ENCODE measurements at regions not wholly inside any gene's neighbourhood (a gene's known extent, or its start where the extent isn't known, plus 50 kb on each side); places are given as distances from the start of the nearest gene placed in this dataset.

DNA sequence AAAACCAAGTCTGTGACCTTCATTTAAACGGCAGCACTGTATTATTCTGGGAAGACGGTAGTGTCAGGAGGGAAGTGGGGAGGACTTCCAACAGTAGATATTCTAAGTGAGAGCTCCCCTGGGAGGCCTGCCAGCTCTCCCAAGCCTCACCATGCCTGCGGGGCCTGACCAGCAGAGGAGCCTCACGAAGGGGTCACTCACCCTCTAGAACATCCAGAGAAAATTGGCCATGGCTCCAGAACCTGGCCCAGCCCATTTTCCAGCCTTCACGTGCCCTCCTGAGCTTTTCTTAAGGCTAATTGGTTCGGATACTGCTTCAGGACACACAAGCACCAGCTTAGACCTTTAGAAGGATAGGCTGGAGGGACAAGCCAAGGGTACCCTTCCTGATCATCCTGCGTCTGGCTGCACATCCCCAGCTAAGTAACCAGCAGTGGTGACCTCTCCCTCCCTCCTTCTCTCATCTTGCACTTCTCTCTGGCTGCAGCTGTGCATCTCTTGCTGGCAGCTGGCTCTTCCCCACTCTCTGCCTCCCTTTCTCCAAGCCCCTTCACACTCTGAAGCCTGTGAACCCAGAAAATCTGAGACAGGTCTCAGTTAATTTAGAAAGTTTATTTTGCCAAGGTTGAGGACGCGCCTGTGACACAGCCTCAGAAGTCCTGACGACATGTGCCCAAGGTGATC, 120.1 kb upstream of the PKDCC start:
- H3K27me3 ChIP-seq (ENCODE audit: control insufficient read depth in 2 of 2, insufficient read depth in 2 of 2, low read length in 2 of 2): no peaks in the 10 kb centered on the region
- no peak overlapping the region for H3K9ac ChIP-seq (ENCODE audit: low read depth in 1 of 2, low read length in 2 of 2)
- no peaks in the 10 kb centered on the region for H3K9me3 ChIP-seq (ENCODE audit: control insufficient read depth in 2 of 2, low read length in 2 of 2)
- peak overlapping the region in 1 of 2 donors; percentile 33 for H3K27ac ChIP-seq (ENCODE audit: low read depth in 2 of 2, low read length in 2 of 2)
- H3K4me1 ChIP-seq (ENCODE audit: control insufficient read depth in 2 of 2, insufficient read depth in 2 of 2, low read length in 2 of 2): no peaks in the 10 kb centered on the region
- no peak overlapping the region for H3K4me3 ChIP-seq (ENCODE audit: low read length in 2 of 2)
- no peaks in the 10 kb centered on the region for H3K36me3 ChIP-seq (ENCODE audit: control insufficient read depth in 2 of 2, insufficient read depth in 2 of 2, low read length in 2 of 2)

- Histone ChIP-seq H3K36me3 (ENCODE audit: control insufficient read depth in 2 of 2, insufficient read depth in 2 of 2, low read length in 2 of 2) (no peaks in the 10 kb centered on the region), H3K27ac (ENCODE audit: low read depth in 2 of 2, low read length in 2 of 2) (no peak overlapping the region), H3K27me3 (ENCODE audit: control insufficient read depth in 2 of 2, insufficient read depth in 2 of 2, low read length in 2 of 2) (no peaks in the 10 kb centered on the region), H3K4me1 (ENCODE audit: control insufficient read depth in 2 of 2, insufficient read depth in 2 of 2, low read length in 2 of 2) (no peaks in the 10 kb centered on the region), H3K9me3 (ENCODE audit: control insufficient read depth in 2 of 2, low read length in 2 of 2) (no peaks in the 10 kb centered on the region), H3K9ac (ENCODE audit: low read depth in 1 of 2, low read length in 2 of 2) (no peak overlapping the region), H3K4me3 (ENCODE audit: low read length in 2 of 2) (no peak overlapping the region)
Observed at GRCh38 chr2:41928526-41928925, 119.3 kb upstream of the PKDCC start.

- Histone ChIP-seq H3K36me3 (ENCODE audit: control insufficient read depth in 2 of 2, insufficient read depth in 2 of 2, low read length in 2 of 2) (no peaks in the 10 kb centered on the region), H3K9ac (ENCODE audit: low read depth in 1 of 2, low read length in 2 of 2) (no peak overlapping the region), H3K4me1 (ENCODE audit: control insufficient read depth in 2 of 2, insufficient read depth in 2 of 2, low read length in 2 of 2) (peaks cover 0 to 2% of the 10 kb centered on the region in 2 donors), H3K4me3 (ENCODE audit: low read length in 2 of 2) (no peak overlapping the region), H3K9me3 (ENCODE audit: control insufficient read depth in 2 of 2, low read length in 2 of 2) (no peaks in the 10 kb centered on the region), H3K27ac (ENCODE audit: low read depth in 2 of 2, low read length in 2 of 2) (no peak overlapping the region), H3K27me3 (ENCODE audit: control insufficient read depth in 2 of 2, insufficient read depth in 2 of 2, low read length in 2 of 2) (no peaks in the 10 kb centered on the region)
Observed at GRCh38 chr2:41930807-41931566, 116.8 kb upstream of the PKDCC start.

- Histone ChIP-seq H3K4me1 (ENCODE audit: control insufficient read depth in 2 of 2, insufficient read depth in 2 of 2, low read length in 2 of 2) (peaks cover 0 to 2% of the 10 kb centered on the region in 2 donors), H3K4me3 (ENCODE audit: low read length in 2 of 2) (no peak overlapping the region), H3K9me3 (ENCODE audit: control insufficient read depth in 2 of 2, low read length in 2 of 2) (no peaks in the 10 kb centered on the region), H3K27me3 (ENCODE audit: control insufficient read depth in 2 of 2, insufficient read depth in 2 of 2, low read length in 2 of 2) (no peaks in the 10 kb centered on the region), H3K27ac (ENCODE audit: low read depth in 2 of 2, low read length in 2 of 2) (peak overlapping the region; percentile 12 to 49), H3K36me3 (ENCODE audit: control insufficient read depth in 2 of 2, insufficient read depth in 2 of 2, low read length in 2 of 2) (no peaks in the 10 kb centered on the region), H3K9ac (ENCODE audit: low read depth in 1 of 2, low read length in 2 of 2) (no peak overlapping the region)
Observed at GRCh38 chr2:41932241-41933045, 115.4 kb upstream of the PKDCC start.

- H3K27me3 ChIP-seq (ENCODE audit: control insufficient read depth in 2 of 2, insufficient read depth in 2 of 2, low read length in 2 of 2): no peaks in the 10 kb centered on the region
- H3K4me3 ChIP-seq (ENCODE audit: low read length in 2 of 2): no peak overlapping the region
- no peaks in the 10 kb centered on the region for H3K36me3 ChIP-seq (ENCODE audit: control insufficient read depth in 2 of 2, insufficient read depth in 2 of 2, low read length in 2 of 2)
- no peaks in the 10 kb centered on the region for H3K9me3 ChIP-seq (ENCODE audit: control insufficient read depth in 2 of 2, low read length in 2 of 2)
- no peak overlapping the region for H3K9ac ChIP-seq (ENCODE audit: low read depth in 1 of 2, low read length in 2 of 2)
- H3K4me1 ChIP-seq (ENCODE audit: control insufficient read depth in 2 of 2, insufficient read depth in 2 of 2, low read length in 2 of 2): peaks cover 0 to 2% of the 10 kb centered on the region in 2 donors
- H3K27ac ChIP-seq (ENCODE audit: low read depth in 2 of 2, low read length in 2 of 2): peak overlapping the region in 1 of 2 donors; percentile 49
Observed at GRCh38 chr2:41933046-41933420, 114.8 kb upstream of the PKDCC start.

GRCh38 chr2:41933585-41934320, 114.1 kb upstream of the PKDCC start:
- H3K9me3 ChIP-seq (ENCODE audit: control insufficient read depth in 2 of 2, low read length in 2 of 2): no peaks in the 10 kb centered on the region
- H3K36me3 ChIP-seq (ENCODE audit: control insufficient read depth in 2 of 2, insufficient read depth in 2 of 2, low read length in 2 of 2): no peaks in the 10 kb centered on the region
- peaks cover 0 to 2% of the 10 kb centered on the region in 2 donors for H3K4me1 ChIP-seq (ENCODE audit: control insufficient read depth in 2 of 2, insufficient read depth in 2 of 2, low read length in 2 of 2)
- H3K27ac ChIP-seq (ENCODE audit: low read depth in 2 of 2, low read length in 2 of 2): peak overlapping the region; percentile 38 to 61
- no peak overlapping the region for H3K4me3 ChIP-seq (ENCODE audit: low read length in 2 of 2)
- H3K9ac ChIP-seq (ENCODE audit: low read depth in 1 of 2, low read length in 2 of 2): no peak overlapping the region
- no peaks in the 10 kb centered on the region for H3K27me3 ChIP-seq (ENCODE audit: control insufficient read depth in 2 of 2, insufficient read depth in 2 of 2, low read length in 2 of 2)

DNA sequence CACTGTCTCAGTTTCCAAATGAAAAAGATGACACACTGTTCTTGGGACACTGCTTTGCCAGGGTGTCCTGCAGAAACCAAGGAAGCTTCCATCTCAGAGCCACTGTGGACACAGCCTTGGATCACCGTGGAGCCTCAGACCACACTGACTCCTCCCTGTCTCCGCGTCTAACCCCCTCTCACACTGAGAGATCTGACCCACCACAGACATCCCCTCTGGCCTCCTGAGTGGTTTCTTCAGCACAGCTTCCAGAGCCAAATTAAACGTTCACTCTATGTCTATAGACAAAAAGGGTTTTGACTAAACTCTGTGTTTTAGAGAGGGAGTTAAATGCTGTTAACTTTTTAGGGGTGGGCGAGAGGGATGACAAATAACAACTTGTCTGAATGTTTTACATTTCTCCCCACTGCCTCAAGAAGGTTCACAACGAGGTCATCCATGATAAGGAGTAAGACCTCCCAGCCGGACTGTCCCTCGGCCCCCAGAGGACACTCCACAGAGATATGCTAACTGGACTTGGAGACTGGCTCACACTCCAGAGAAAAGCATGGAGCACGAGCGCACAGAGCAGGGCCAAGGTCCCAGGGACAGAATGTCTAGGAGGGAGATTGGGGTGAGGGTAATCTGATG, 113.4 kb upstream of the PKDCC start:
- Histone ChIP-seq H3K27ac (ENCODE audit: low read depth in 2 of 2, low read length in 2 of 2) (peak overlapping the region; percentile 38 to 61), H3K9me3 (ENCODE audit: control insufficient read depth in 2 of 2, low read length in 2 of 2) (no peaks in the 10 kb centered on the region), H3K36me3 (ENCODE audit: control insufficient read depth in 2 of 2, insufficient read depth in 2 of 2, low read length in 2 of 2) (no peaks in the 10 kb centered on the region), H3K4me3 (ENCODE audit: low read length in 2 of 2) (no peak overlapping the region), H3K4me1 (ENCODE audit: control insufficient read depth in 2 of 2, insufficient read depth in 2 of 2, low read length in 2 of 2) (peaks cover 0 to 2% of the 10 kb centered on the region in 2 donors), H3K27me3 (ENCODE audit: control insufficient read depth in 2 of 2, insufficient read depth in 2 of 2, low read length in 2 of 2) (no peaks in the 10 kb centered on the region), H3K9ac (ENCODE audit: low read depth in 1 of 2, low read length in 2 of 2) (no peak overlapping the region)

DNA sequence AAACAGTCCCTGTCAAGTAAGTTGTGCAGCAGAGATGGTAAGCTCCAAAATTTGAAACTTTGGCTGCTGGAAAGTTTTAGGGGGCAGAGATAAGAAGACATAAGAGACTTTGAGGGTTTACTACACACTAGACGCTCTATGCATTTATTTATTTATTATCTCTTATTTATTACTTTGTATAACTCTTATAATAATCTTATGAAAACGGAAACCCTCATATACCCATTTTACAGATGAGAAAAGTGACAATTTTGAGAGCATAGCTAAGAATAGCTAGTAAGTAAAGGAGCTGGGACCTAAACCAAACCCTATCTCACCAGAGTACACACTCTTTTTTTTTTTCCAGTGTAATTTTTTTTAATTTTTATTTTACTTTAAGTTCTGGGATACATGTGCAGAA, 112.8 kb upstream of the PKDCC start:
- Histone ChIP-seq H3K9ac (ENCODE audit: low read depth in 1 of 2, low read length in 2 of 2) (no peak overlapping the region), H3K9me3 (ENCODE audit: control insufficient read depth in 2 of 2, low read length in 2 of 2) (no peaks in the 10 kb centered on the region), H3K27ac (ENCODE audit: low read depth in 2 of 2, low read length in 2 of 2) (peak overlapping the region in 1 of 2 donors; percentile 38), H3K4me1 (ENCODE audit: control insufficient read depth in 2 of 2, insufficient read depth in 2 of 2, low read length in 2 of 2) (peaks cover 0 to 2% of the 10 kb centered on the region in 2 donors), H3K36me3 (ENCODE audit: control insufficient read depth in 2 of 2, insufficient read depth in 2 of 2, low read length in 2 of 2) (no peaks in the 10 kb centered on the region), H3K27me3 (ENCODE audit: control insufficient read depth in 2 of 2, insufficient read depth in 2 of 2, low read length in 2 of 2) (no peaks in the 10 kb centered on the region), H3K4me3 (ENCODE audit: low read length in 2 of 2) (no peak overlapping the region)

DNA sequence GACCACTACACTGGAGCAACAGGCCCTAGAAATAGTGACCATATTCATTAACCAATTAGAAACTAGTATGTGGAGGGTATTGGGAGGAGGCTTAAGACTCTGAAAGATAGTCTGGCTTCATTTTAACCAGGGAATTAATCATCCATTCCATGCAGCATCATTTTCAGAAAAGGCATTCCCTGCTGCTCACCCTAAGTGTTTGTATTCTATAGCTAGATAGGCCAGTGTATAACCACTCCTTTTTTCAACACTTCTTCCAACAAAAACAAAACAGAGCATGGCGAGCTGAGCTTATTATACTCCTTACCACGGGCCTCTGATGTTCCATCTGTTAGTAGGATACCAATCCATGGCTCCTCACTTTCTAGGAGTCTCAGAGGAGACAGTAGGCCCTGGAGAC, 112.0 kb upstream of the PKDCC start:
- H3K27ac ChIP-seq (ENCODE audit: low read depth in 2 of 2, low read length in 2 of 2): no peak overlapping the region
- peaks cover 0 to 2% of the 10 kb centered on the region in 2 donors for H3K4me1 ChIP-seq (ENCODE audit: control insufficient read depth in 2 of 2, insufficient read depth in 2 of 2, low read length in 2 of 2)
- H3K9me3 ChIP-seq (ENCODE audit: control insufficient read depth in 2 of 2, low read length in 2 of 2): no peaks in the 10 kb centered on the region
- H3K27me3 ChIP-seq (ENCODE audit: control insufficient read depth in 2 of 2, insufficient read depth in 2 of 2, low read length in 2 of 2): no peaks in the 10 kb centered on the region
- H3K9ac ChIP-seq (ENCODE audit: low read depth in 1 of 2, low read length in 2 of 2): no peak overlapping the region
- no peak overlapping the region for H3K4me3 ChIP-seq (ENCODE audit: low read length in 2 of 2)
- no peaks in the 10 kb centered on the region for H3K36me3 ChIP-seq (ENCODE audit: control insufficient read depth in 2 of 2, insufficient read depth in 2 of 2, low read length in 2 of 2)

Data from mucosa of rectum (tissue), 2 donors.